ENCODE measurements at regions not wholly inside any gene's neighbourhood (a gene's known extent, or its start where the extent isn't known, plus 50 kb on each side); places are given as distances from the start of the nearest gene placed in this dataset.

- TF ChIP-seq CTCF (IDR thresholded peaks at IDR 0.05) (no peak), POLR2AphosphoS5 (IDR thresholded peaks at IDR 0.05; ENCODE audit: low read depth, low read length) (no peak), REST (IDR thresholded peaks at IDR 0.05; ENCODE audit: insufficient read depth in 1 of 2, low read depth in 2 of 2, low read length in 1 of 2) (no peak), TCF7L2 (IDR thresholded peaks at IDR 0.05; ENCODE audit: low read depth, low read length) (no peak), SIN3A (IDR thresholded peaks at IDR 0.05; ENCODE audit: borderline replicate concordance, insufficient read depth, low read depth, low read length) (no peak)
Measured at GRCh38 chr11:121907379-121907778, 208.6 kb downstream of the BLID start.

Data from Panc1 (cell line).